Activated CD4-positive, alpha-beta T cell treated with anti-CD3 and anti-CD28 coated beads for 36 hours (primary cell): ENCODE measurements at regions not wholly inside any gene's neighbourhood (a gene's known extent, or its start where the extent isn't known, plus 50 kb on each side); places are given as distances from the start of the nearest gene placed in this dataset.
"Not testable (repeated sequence)": the region's sequence is repeated elsewhere in the genome, so short reads cannot be mapped to it uniquely, and the experiment has no call there.

Experiments used
- ATAC-seq: fragments of 200-7000 bp; cut with Tn5 transposase; one replicate; pipeline ENCODE4 v1.10.0; 2021; ENCODE audit warnings: mild to moderate bottlenecking, moderate library complexity
- CTCF ChIA-PET: fragments of 350-600 bp; sonication (Branson Sonifier 250); formaldehyde crosslinking; loops from one replicate; lab custom pipeline; 2021; ENCODE audit warnings: antibody characterized with exemption; lab: Charles Lee
- POLR2A ChIA-PET: fragments of 350-600 bp; sonication (Branson Sonifier 250); formaldehyde crosslinking; loops from one replicate; lab custom pipeline; 2021; ENCODE audit warnings: antibody characterized with exemption, inconsistent platforms; lab: Charles Lee
- DNase-seq: peaks from one replicate; pipeline ENCODE4 v3.0.0-alpha.2; 2020
- H3K27ac Mint-ChIP-seq: one replicate; pipeline ENCODE4 v1.8.0; 2021; ENCODE audit warnings: mixed read lengths
- H3K27me3 Mint-ChIP-seq: one replicate; pipeline ENCODE4 v1.8.0; 2021; ENCODE audit warnings: mixed read lengths
- H3K36me3 Mint-ChIP-seq: one replicate; pipeline ENCODE4 v1.8.0; 2021; ENCODE audit warnings: low read depth, mixed read lengths
- H3K4me1 Mint-ChIP-seq: one replicate; pipeline ENCODE4 v1.8.0; 2021; ENCODE audit warnings: mixed read lengths
- H3K4me3 Mint-ChIP-seq: one replicate; pipeline ENCODE4 v1.8.0; 2021; ENCODE audit warnings: mild to moderate bottlenecking, moderate library complexity, mixed read lengths
- H3K9me3 Mint-ChIP-seq: one replicate; pipeline ENCODE4 v1.8.0; 2021; ENCODE audit warnings: low read depth, mixed read lengths
- intact Hi-C, 2 experiments: fragments of 100-400 bp; cut with DNase I in 1 of 2; cut with micrococcal nuclease in 1 of 2; formaldehyde crosslinking; loops; one replicate each; pipeline versions ENCODE4 v1.14.2 to v1.15.1; 2022 to 2024; cut with DNase I, micrococcal nuclease

- no peak for ATAC-seq
- Mint-ChIP-seq H3K4me1 (no peaks in the 10 kb centered on the region), H3K27ac (no peak overlapping the region), H3K27me3 (no peaks in the 10 kb centered on the region), H3K4me3 (no peak overlapping the region), H3K9me3 (no peaks in the 10 kb centered on the region), H3K36me3 (no peaks in the 10 kb centered on the region)
- ChIA-PET POLR2A (no interaction called here), CTCF (no interaction called here)
- DNase-seq, result no peak
- intact Hi-C loops, result no loop called here
Measured at GRCh38 chr4:178196751-178197374, 754.6 kb upstream of the AGA start.

- H3K4me3 Mint-ChIP-seq, result no peak overlapping the region
Measured at GRCh38 chr4:178198691-178199090, 756.5 kb upstream of the AGA start.

GRCh38 chr4:178202422-178202821 is 760.2 kb upstream of the AGA start:
- Mint-ChIP-seq H3K4me1 (no peaks in the 10 kb centered on the region), H3K27ac (no peak overlapping the region), H3K9me3 (no peaks in the 10 kb centered on the region), H3K27me3 (no peaks in the 10 kb centered on the region), H3K36me3 (no peaks in the 10 kb centered on the region), H3K4me3 (no peak overlapping the region)
- CTCF ChIA-PET, result no interaction called here
- DNase-seq, result no peak
- ATAC-seq, result no peak
- intact Hi-C loops, result no loop called here
- POLR2A ChIA-PET, result no interaction called here

More at GRCh38 chr4:178198691-178199090, 756.5 kb upstream of the AGA start:
- intact Hi-C loops, result no loop called here
- no peak for ATAC-seq
- no peaks in the 10 kb centered on the region for H3K9me3 Mint-ChIP-seq
- H3K36me3 Mint-ChIP-seq, result no peaks in the 10 kb centered on the region
- ChIA-PET CTCF (no interaction called here), POLR2A (no interaction called here)
- H3K27ac Mint-ChIP-seq, result no peak overlapping the region
- H3K4me1 Mint-ChIP-seq, result no peaks in the 10 kb centered on the region
- no peak for DNase-seq
- no peaks in the 10 kb centered on the region for H3K27me3 Mint-ChIP-seq

- H3K4me3 Mint-ChIP-seq, result no peak overlapping the region
- H3K36me3 Mint-ChIP-seq, result no peaks in the 10 kb centered on the region
- peaks cover 6% of the 10 kb centered on the region for H3K9me3 Mint-ChIP-seq
- no peaks in the 10 kb centered on the region for H3K4me1 Mint-ChIP-seq
- intact Hi-C loops, result no loop called here
- H3K27ac Mint-ChIP-seq, result no peak overlapping the region
- no peak for DNase-seq
- H3K27me3 Mint-ChIP-seq, result no peaks in the 10 kb centered on the region
- ChIA-PET POLR2A (interaction anchor here (0.6 kb wide), 1 partner anchor 393 kb away, joined by 3 read pairs; no protein-coding TSS in a partner anchor), CTCF (interaction anchor here (1.2 kb wide), 1 partner anchor 66 kb away, joined by 3 read pairs; no protein-coding TSS in a partner anchor)
- no peak for ATAC-seq
Measured at GRCh38 chr4:178205826-178206225, 763.6 kb upstream of the AGA start.

GRCh38 chr4:178215309-178215708 is 773.1 kb upstream of the AGA start:
- no peaks in the 10 kb centered on the region for H3K36me3 Mint-ChIP-seq
- DNase-seq (no peak), ATAC-seq (no peak)
- ChIA-PET CTCF (no interaction called here), POLR2A (no interaction called here)
- H3K27ac Mint-ChIP-seq, result no peak overlapping the region
- no peaks in the 10 kb centered on the region for H3K9me3 Mint-ChIP-seq
- H3K4me3 Mint-ChIP-seq, result no peak overlapping the region
- intact Hi-C loops, result no loop called here
- no peaks in the 10 kb centered on the region for H3K4me1 Mint-ChIP-seq
- H3K27me3 Mint-ChIP-seq, result no peaks in the 10 kb centered on the region

GRCh38 chr4:178215763-178216162 is 773.5 kb upstream of the AGA start:
- POLR2A ChIA-PET, result no interaction called here
- no peaks in the 10 kb centered on the region for H3K27me3 Mint-ChIP-seq
- no peak overlapping the region for H3K4me3 Mint-ChIP-seq
- no peaks in the 10 kb centered on the region for H3K9me3 Mint-ChIP-seq
- ATAC-seq (no peak), DNase-seq (no peak)
- H3K27ac Mint-ChIP-seq, result no peak overlapping the region
- no peaks in the 10 kb centered on the region for H3K4me1 Mint-ChIP-seq
- intact Hi-C loops, result no loop called here
- CTCF ChIA-PET, result no interaction called here
- H3K36me3 Mint-ChIP-seq, result no peaks in the 10 kb centered on the region

GRCh38 chr4:178226421-178226820 is 784.2 kb upstream of the AGA start:
- POLR2A ChIA-PET, ATAC-seq, H3K27me3 Mint-ChIP-seq, CTCF ChIA-PET, intact Hi-C loops, H3K36me3 Mint-ChIP-seq, H3K4me3 Mint-ChIP-seq, H3K4me1 Mint-ChIP-seq, DNase-seq, H3K27ac Mint-ChIP-seq: not testable (repeated sequence)
- peaks cover 31% of the 10 kb centered on the region for H3K9me3 Mint-ChIP-seq

GRCh38 chr4:178233906-178234305 is 791.7 kb upstream of the AGA start:
- no peaks in the 10 kb centered on the region for H3K4me1 Mint-ChIP-seq
- ChIA-PET CTCF (no interaction called here), POLR2A (no interaction called here)
- H3K9me3 Mint-ChIP-seq, result peaks cover 22% of the 10 kb centered on the region
- no peak overlapping the region for H3K27ac Mint-ChIP-seq
- H3K4me3 Mint-ChIP-seq, result no peak overlapping the region
- DNase-seq, result no peak
- H3K36me3 Mint-ChIP-seq, result no peaks in the 10 kb centered on the region
- no peaks in the 10 kb centered on the region for H3K27me3 Mint-ChIP-seq
- ATAC-seq, result no peak
- intact Hi-C loops, result no loop called here

- DNase-seq (no peak), ATAC-seq (no peak)
- Mint-ChIP-seq H3K9me3 (peaks cover 11% of the 10 kb centered on the region), H3K27me3 (no peaks in the 10 kb centered on the region), H3K27ac (no peak overlapping the region), H3K4me1 (no peaks in the 10 kb centered on the region), H3K36me3 (no peaks in the 10 kb centered on the region), H3K4me3 (no peak overlapping the region)
- ChIA-PET POLR2A (no interaction called here), CTCF (no interaction called here)
- intact Hi-C loops, result no loop called here
Measured at GRCh38 chr4:178240891-178241290, 798.7 kb upstream of the AGA start.

GRCh38 chr4:178241601-178242118 is 799.4 kb upstream of the AGA start:
- no peaks in the 10 kb centered on the region for H3K4me1 Mint-ChIP-seq
- POLR2A ChIA-PET, result no interaction called here

GRCh38 chr4:178242655-178243054 is 800.4 kb upstream of the AGA start:
- ChIA-PET CTCF (interaction anchor here (0.7 kb wide), 1 partner anchor 474 kb away, joined by 3 read pairs; no protein-coding TSS in a partner anchor), POLR2A (no interaction called here)
- intact Hi-C loops, result no loop called here
- DNase-seq (no peak), ATAC-seq (no peak)
- Mint-ChIP-seq H3K27ac (no peak overlapping the region), H3K9me3 (peaks cover 8% of the 10 kb centered on the region), H3K27me3 (no peaks in the 10 kb centered on the region), H3K4me1 (no peaks in the 10 kb centered on the region), H3K36me3 (no peaks in the 10 kb centered on the region), H3K4me3 (no peak overlapping the region)

More at GRCh38 chr4:178241601-178242118, 799.4 kb upstream of the AGA start:
- no peaks in the 10 kb centered on the region for H3K27me3 Mint-ChIP-seq
- peaks cover 8% of the 10 kb centered on the region for H3K9me3 Mint-ChIP-seq
- ATAC-seq (no peak), DNase-seq (no peak)
- CTCF ChIA-PET, result interaction anchor here (0.7 kb wide), 1 partner anchor 473 kb away, joined by 3 read pairs; no protein-coding TSS in a partner anchor
- no peak overlapping the region for H3K27ac Mint-ChIP-seq
- no peaks in the 10 kb centered on the region for H3K36me3 Mint-ChIP-seq
- no peak overlapping the region for H3K4me3 Mint-ChIP-seq
- intact Hi-C loops, result no loop called here

- H3K9me3 Mint-ChIP-seq, result peaks cover 12% of the 10 kb centered on the region
- ChIA-PET CTCF (no interaction called here), POLR2A (no interaction called here)
- DNase-seq (no peak), ATAC-seq (no peak)
- no peaks in the 10 kb centered on the region for H3K27me3 Mint-ChIP-seq
- H3K4me1 Mint-ChIP-seq, result no peaks in the 10 kb centered on the region
- no peak overlapping the region for H3K4me3 Mint-ChIP-seq
- no peak overlapping the region for H3K27ac Mint-ChIP-seq
- intact Hi-C loops, result no loop called here
- no peaks in the 10 kb centered on the region for H3K36me3 Mint-ChIP-seq
Measured at GRCh38 chr4:178244785-178245184, 802.5 kb upstream of the AGA start.
